GM19468 (cell line): ENCODE measurements at regions not wholly inside any gene's neighbourhood (a gene's known extent, or its start where the extent isn't known, plus 50 kb on each side); places are given as distances from the start of the nearest gene placed in this dataset.

Experiments used
- ATAC-seq: cut with Tn5 transposase; IDR thresholded peaks from one replicate; pipeline ENCODE4 v1.9.1; 2021; ENCODE audit warnings: mild to moderate bottlenecking, moderate library complexity, moderate number of reproducible peaks; ENCODE audit not compliant: unreplicated experiment; ENCODE audit errors: extremely low read depth

- no peak for ATAC-seq
Observed at GRCh38 chr3:77837456-77838025, 797.6 kb downstream of the ROBO2 start.

DNA sequence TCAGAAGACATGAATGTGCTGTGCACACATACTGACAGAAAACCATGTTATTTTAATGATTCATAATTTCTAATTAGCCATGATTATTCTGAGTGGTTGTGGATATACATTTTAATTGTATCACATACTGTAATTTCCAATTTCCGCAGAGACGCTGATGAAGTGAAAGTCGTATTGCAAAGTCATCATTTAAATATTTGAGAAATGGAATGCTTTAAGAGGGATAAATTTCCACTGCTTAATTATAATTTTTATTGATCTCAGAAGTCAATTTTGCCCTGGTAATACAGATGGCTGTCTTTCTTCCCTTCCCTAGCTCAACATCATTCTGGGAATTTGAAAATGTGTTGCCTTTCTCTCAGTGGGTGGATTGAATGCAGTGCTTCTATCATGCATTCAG lies 819.3 kb downstream of the ROBO2 start:
- ATAC-seq = no peak

- ATAC-seq = no peak
Observed at GRCh38 chr3:77868725-77869124, 828.8 kb downstream of the ROBO2 start.

DNA sequence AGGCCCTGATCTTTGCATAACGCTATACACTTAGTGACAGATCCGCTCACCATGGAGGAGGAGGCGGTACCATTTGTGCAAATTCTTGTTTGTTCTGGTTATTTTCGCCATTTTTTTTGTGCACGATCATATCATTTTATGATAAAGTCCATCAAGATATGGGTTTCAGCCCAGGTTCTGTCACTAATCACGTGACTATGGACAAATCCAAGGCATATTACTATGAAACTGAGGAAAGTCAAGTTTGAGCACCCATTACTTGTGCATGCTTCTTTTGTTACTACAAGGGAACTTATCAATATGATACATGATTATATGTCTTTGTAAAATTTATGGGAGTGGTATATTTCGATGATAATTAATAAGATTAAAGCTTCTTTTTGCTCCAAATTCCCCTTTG lies 829.5 kb downstream of the ROBO2 start:
- no peak for ATAC-seq

GRCh38 chr3:77871436-77871835 lies 831.5 kb downstream of the ROBO2 start:
- ATAC-seq = no peak

DNA sequence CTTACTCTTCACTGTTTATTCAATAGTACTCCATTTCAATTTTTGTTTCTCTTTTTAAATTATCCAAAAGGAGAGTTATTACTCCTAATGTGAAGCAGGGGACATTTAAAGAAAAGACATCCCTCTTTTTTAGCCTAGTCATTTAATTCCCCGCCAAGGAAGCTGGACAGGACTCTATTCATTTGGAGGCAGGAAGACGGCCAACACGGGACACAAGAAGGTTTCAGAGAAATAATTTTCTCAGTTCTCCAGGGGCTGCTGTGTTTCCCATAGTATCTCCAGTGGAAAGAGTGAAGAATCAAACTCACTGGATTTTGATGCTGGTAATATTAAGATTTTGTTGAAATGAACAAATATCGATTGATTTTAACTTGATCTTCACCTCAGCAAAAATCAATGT lies 833.7 kb downstream of the ROBO2 start:
- ATAC-seq = no peak

- ATAC-seq = no peak
Observed at GRCh38 chr3:77885381-77885780, 845.5 kb downstream of the ROBO2 start.

GRCh38 chr3:77887611-77888010 lies 847.7 kb downstream of the ROBO2 start:
- no peak for ATAC-seq

DNA sequence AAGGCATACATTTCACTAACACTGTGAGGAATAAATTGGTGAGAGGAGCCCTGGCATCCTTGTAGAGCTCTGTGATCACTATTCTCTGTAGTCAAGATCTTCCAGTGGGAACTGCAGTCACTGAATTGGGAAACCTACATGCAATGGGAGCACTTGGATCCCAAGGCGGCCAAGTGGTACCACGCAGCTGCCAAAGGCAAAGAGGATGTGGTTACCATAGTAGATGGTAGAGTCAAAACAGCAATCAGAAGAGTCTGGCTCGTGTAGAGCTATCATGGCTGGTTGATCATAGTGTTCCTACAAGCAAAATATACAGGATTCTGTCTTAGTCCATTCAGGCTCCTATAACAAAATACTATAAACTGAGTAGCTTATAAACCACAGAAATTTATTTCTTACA lies 849.7 kb downstream of the ROBO2 start:
- no peak for ATAC-seq

GRCh38 chr3:77898621-77899020 lies 858.7 kb downstream of the ROBO2 start:
- ATAC-seq = no peak

- no peak for ATAC-seq
Observed at GRCh38 chr3:77902675-77903074, 862.8 kb downstream of the ROBO2 start.

- ATAC-seq = no peak
Observed at GRCh38 chr3:77906102-77906709, 866.3 kb downstream of the ROBO2 start.

GRCh38 chr3:77913524-77914174 lies 873.8 kb downstream of the ROBO2 start:
- ATAC-seq = no peak

- ATAC-seq = no peak
Observed at GRCh38 chr3:77915336-77915735, 875.4 kb downstream of the ROBO2 start.

DNA sequence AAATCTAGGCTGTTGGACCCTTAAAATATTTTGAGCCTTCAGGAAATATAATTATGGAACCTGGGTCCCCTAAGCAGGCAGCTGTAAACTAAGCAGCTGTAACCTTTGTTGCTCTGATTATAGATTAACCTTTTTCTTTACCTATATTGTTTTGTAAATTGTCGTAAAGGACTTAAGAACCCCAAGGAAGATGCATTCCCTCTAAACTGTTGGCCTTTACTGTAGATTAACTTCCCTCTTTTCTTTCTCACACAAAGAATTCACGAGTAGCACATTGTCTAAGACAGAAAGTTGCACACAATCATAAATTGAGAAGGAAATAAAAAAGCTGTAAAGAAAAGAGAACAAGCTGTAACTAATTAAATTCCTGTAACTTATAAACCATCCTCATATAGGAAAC lies 877.3 kb downstream of the ROBO2 start:
- ATAC-seq = no peak

GRCh38 chr3:77919244-77919643 lies 879.3 kb downstream of the ROBO2 start:
- no peak for ATAC-seq

GRCh38 chr3:77931255-77932009 lies 891.5 kb downstream of the ROBO2 start:
- no peak for ATAC-seq

- ATAC-seq = no peak
Observed at GRCh38 chr3:77932926-77933325, 893.0 kb downstream of the ROBO2 start.

GRCh38 chr3:77933926-77934325 lies 894.0 kb downstream of the ROBO2 start:
- ATAC-seq = no peak

DNA sequence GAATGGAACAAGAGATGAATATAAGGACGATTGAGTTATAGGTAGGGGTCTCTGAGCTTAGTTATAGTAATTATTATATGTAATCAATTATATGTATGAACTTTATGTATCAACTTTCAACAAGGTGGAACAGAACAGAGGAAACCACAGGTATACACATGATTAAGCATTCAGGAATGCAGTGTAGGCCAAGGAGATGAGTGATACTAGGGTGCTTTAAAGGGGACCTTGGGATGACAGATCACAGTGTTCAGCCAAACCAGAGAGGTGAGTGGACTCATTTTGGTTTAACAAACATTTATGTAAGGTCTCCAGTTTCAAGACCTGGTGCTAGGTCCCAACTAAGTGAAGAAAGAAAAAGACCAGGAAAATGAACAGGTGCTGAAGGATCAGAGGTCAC lies 895.5 kb downstream of the ROBO2 start:
- no peak for ATAC-seq

GRCh38 chr3:77939726-77940125 lies 899.8 kb downstream of the ROBO2 start:
- no peak for ATAC-seq
